Coronary artery (tissue), 2 donors: ENCODE measurements at regions not wholly inside any gene's neighbourhood (a gene's known extent, or its start where the extent isn't known, plus 50 kb on each side); places are given as distances from the start of the nearest gene placed in this dataset.

Source experiments
- DNase-seq: peaks from one replicate; pipeline ENCODE4 v3.0.0-alpha.2; 2017; ENCODE audit warnings: low spot score
- H3K27ac ChIP-seq, 2 donors: fragments of 200-600 bp; sonication (generic); one replicate each; pipeline ENCODE4 v1.5.1; 2016 to 2019
- H3K4me3 ChIP-seq: fragments of 200-600 bp; sonication (generic); 2 replicates; pipeline ENCODE4 v1.5.1; 2016; ENCODE audit warnings: mild to moderate bottlenecking, moderate library complexity
- TF ChIP-seq, protein P1 (sequence below): fragments of 200-600 bp; sonication (generic); IDR thresholded peaks from one replicate; pipeline ENCODE4 v1.5.1; 2019; ENCODE audit warnings: antibody characterized with exemption

GRCh38 chr20:7459083-7459482 lies 481.2 kb downstream of the HAO1 start:
- no peak overlapping the region for H3K27ac ChIP-seq
- no peak for DNase-seq
- TF ChIP-seq, protein P1, sequence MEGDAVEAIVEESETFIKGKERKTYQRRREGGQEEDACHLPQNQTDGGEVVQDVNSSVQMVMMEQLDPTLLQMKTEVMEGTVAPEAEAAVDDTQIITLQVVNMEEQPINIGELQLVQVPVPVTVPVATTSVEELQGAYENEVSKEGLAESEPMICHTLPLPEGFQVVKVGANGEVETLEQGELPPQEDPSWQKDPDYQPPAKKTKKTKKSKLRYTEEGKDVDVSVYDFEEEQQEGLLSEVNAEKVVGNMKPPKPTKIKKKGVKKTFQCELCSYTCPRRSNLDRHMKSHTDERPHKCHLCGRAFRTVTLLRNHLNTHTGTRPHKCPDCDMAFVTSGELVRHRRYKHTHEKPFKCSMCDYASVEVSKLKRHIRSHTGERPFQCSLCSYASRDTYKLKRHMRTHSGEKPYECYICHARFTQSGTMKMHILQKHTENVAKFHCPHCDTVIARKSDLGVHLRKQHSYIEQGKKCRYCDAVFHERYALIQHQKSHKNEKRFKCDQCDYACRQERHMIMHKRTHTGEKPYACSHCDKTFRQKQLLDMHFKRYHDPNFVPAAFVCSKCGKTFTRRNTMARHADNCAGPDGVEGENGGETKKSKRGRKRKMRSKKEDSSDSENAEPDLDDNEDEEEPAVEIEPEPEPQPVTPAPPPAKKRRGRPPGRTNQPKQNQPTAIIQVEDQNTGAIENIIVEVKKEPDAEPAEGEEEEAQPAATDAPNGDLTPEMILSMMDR = no peak
- no peak overlapping the region for H3K4me3 ChIP-seq

GRCh38 chr20:7463290-7463689 lies 477.0 kb downstream of the HAO1 start:
- Histone ChIP-seq H3K4me3 (no peak overlapping the region), H3K27ac (no peak overlapping the region)
- no peak for DNase-seq
- TF ChIP-seq, protein P1 = no peak

DNA sequence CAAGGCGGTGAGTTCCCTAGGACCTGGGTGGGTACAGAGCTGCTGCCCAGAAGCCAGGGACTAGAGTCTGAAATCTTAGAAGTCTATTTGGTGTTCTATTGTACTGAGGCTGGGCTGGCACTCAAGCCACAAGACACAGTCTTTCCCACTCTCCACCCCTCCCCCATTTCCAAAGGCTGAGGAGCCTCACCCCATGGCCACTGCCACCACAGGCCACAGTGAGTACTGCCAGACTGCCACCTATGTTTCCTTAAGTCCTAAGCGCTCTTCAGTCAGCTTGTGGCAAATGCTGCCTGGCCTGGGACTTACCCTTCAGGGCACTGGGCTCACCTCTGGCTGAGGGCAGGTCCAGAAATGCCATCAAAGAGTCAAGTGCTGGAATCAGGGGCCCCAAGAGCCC lies 469.3 kb downstream of the HAO1 start:
- no peak for DNase-seq
- Histone ChIP-seq H3K4me3 (no peak overlapping the region), H3K27ac (no peak overlapping the region)
- TF ChIP-seq, protein P1 = no peak

DNA sequence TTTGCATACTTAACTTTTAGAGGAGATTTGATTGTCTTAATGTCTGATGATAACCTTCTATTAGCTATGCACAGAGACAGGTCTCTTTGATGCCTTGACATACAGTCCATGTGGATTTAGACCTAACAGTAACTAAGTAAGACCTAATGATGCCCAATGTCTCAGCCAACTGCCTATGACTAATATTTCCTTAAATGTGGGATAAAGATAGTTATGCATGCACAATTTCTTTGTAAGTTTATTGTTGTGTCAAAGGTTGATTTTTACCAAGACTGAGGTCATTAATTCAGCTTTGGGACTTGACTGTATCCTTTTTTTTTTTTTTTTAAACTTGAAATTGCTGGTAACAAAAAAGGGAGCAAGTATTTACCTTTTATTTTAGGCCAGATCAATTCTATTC lies 450.0 kb downstream of the HAO1 start:
- TF ChIP-seq, protein P1 = no peak
- Histone ChIP-seq H3K4me3 (no peak overlapping the region), H3K27ac (no peak overlapping the region)
- DNase-seq = no peak

DNA sequence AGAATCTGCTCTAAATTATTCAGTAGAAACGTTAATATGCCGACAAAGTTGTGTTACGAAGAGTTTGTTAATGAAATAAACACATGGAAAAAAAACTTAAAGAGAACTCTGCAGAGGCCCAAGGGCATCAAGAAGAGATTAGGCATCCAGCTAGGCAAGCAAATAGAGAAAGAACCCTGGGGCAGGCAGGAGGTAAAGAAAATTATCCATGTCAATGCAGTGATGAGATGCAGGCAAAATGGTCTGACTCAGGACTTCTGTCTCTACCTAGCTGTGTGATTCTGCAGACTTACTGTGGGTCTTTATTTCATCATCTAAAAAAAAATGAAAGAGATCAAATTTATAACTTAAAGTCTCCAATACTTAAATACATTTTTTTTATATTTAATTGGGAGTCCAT lies 448.0 kb downstream of the HAO1 start:
- DNase-seq = no peak

DNA sequence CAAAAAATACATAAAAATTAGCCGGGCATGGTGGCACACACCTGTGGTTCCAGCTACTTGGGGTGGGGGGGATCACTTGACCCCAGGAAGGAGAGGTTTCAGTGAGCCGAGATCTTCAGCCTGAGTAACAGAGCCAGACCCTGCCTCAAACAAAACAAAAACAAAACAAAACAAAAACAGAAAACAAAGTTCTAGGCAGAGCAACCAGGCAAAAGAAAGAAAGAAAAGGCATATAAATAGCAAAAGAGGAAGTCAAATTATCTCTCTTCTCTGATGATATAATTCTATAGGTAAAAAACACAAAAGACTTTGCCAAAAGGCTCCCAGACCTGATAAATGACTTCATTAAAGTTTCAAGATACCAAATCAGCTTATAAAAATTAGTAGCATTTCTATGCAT lies 446.9 kb downstream of the HAO1 start:
- DNase-seq = no peak
- no peak overlapping the region for H3K4me3 ChIP-seq
- TF ChIP-seq, protein P1 = no peak
- H3K27ac ChIP-seq = no peak overlapping the region

More for the DNA sequence above, 448.0 kb downstream of the HAO1 start:
- Histone ChIP-seq H3K4me3 (no peak overlapping the region), H3K27ac (no peak overlapping the region)
- TF ChIP-seq, protein P1 = no peak

DNA sequence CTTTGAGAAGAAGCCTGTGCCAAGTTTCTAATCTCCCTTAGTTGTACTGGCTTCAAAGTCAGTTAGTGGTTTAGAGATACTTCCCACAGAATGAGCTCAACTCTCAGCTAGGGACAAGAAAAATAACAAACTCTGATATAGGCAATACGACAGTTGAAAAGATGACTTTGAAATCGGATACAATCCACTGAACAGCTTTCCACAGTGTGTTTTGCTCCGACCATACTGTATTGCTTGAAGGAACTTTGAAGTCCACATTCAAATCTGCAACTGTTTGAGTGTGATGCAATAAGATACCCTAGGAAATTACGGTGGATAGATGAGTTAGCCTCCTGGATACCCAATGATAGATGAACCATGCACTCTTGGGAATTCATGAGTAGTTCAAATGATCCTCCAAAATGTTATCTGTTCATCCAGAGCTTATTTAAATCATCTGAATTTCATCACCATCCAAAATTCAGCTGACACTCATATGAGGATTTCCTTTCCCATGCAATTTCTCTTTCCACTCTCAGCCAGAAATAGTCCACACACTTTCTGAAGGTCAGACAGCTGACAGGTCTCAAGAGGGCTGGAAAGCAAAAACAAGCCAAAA lies 443.8 kb downstream of the HAO1 start:
- Histone ChIP-seq H3K4me3 (no peak overlapping the region), H3K27ac (no peak overlapping the region)
- no peak for DNase-seq
- TF ChIP-seq, protein P1 = no peak
